Fibroblast of the aortic adventitia (primary cell): ENCODE measurements at regions not wholly inside any gene's neighbourhood (a gene's known extent, or its start where the extent isn't known, plus 50 kb on each side); places are given as distances from the start of the nearest gene placed in this dataset.

ENCODE experiments used
- DNase-seq: peaks from one replicate; pipeline ENCODE4 v3.0.0-alpha.2; 2010; ENCODE audit warnings: low read depth
- H3K4me3 ChIP-seq: 2 replicates; pipeline ENCODE4 v1.5.1; 2011; ENCODE audit warnings: low read depth, mild to moderate bottlenecking, control low read depth, low read length, moderate library complexity
- TF ChIP-seq, protein P1 (sequence below): IDR thresholded peaks from 2 replicates; pipeline ENCODE4 v1.5.1; 2011; ENCODE audit warnings: mild to moderate bottlenecking, low read length, control low read depth, inconsistent platforms; ENCODE audit not compliant: insufficient read depth

DNA sequence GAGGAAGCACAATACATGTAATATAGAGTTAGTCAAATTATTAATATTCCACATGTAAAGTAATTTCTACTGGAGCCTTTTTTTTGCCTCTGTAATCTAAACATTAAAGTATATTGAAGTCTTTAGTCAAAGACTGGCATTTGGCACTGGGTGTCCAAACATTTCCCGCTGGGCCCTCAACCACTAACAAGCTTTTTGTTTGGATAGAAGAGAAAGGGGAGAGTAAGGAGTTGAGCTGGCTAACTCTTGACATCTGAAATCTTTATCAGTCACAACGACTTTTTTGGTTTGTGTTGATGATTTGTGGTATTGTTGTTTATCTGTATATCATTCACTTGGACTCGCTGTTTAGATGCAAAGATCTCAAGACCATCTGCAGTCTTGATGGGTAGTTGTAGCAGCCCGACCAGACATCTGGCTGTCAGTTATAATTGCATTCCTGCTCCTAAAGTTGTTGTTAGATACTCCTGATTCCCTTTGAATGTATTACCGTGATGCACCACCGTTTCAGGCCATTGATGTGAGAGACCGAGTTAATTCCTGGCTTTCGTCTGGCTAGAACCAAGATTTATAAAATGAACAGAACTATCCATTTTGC is 379.6 kb downstream of the MTX2 start:
- TF ChIP-seq, protein P1, sequence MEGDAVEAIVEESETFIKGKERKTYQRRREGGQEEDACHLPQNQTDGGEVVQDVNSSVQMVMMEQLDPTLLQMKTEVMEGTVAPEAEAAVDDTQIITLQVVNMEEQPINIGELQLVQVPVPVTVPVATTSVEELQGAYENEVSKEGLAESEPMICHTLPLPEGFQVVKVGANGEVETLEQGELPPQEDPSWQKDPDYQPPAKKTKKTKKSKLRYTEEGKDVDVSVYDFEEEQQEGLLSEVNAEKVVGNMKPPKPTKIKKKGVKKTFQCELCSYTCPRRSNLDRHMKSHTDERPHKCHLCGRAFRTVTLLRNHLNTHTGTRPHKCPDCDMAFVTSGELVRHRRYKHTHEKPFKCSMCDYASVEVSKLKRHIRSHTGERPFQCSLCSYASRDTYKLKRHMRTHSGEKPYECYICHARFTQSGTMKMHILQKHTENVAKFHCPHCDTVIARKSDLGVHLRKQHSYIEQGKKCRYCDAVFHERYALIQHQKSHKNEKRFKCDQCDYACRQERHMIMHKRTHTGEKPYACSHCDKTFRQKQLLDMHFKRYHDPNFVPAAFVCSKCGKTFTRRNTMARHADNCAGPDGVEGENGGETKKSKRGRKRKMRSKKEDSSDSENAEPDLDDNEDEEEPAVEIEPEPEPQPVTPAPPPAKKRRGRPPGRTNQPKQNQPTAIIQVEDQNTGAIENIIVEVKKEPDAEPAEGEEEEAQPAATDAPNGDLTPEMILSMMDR, result no peak
- no peak for DNase-seq
- no peak overlapping the region for H3K4me3 ChIP-seq

DNA sequence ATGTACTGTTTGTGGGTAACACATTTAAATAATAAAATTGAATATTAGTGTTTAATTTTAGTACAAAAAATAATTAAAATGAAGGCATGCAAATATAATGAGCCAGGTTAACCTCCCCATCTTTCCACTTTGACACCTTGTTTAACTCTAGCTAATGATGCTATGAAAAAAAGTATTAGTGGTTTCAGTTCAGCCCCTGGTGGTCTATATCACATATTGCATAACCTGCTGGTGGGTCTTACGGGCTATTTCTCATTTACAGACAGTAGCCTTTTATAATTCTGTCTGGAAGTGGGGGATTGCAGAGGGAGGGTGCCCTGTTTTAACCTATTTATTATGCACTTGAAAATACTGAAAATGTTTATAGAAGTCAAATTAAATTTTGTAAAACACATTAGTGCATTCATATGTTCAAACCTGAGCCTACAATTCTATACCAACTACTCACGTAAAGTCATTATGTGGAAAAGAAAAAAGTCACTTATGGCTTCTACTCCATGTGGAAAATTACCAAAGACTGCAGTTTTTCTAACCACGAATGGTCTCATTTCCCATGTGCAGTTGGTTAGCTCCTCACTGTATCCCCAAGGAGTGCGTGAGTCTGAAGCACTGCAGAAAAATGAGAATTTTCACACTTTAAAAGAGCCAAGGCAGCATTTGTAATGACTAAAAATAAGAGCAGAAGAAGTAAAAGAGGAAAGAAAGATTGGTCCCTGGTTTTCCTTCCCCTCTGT is 381.0 kb downstream of the MTX2 start:
- DNase-seq, result no peak
- H3K4me3 ChIP-seq, result no peak overlapping the region
- TF ChIP-seq, protein P1, result peak; percentile 12

GRCh38 chr2:176650838-176651555 is 381.8 kb downstream of the MTX2 start:
- TF ChIP-seq, protein P1, result no peak
- no peak overlapping the region for H3K4me3 ChIP-seq
- DNase-seq, result no peak

- no peak overlapping the region for H3K4me3 ChIP-seq
- TF ChIP-seq, protein P1, result peak; percentile 81
- DNase-seq, result peak; percentile 54
Measured at GRCh38 chr2:176652300-176653182, 383.3 kb downstream of the MTX2 start.

- peak; percentile 62 for DNase-seq
- TF ChIP-seq, protein P1, result peak; percentile 81
- H3K4me3 ChIP-seq, result no peak overlapping the region
Measured at GRCh38 chr2:176653479-176654443, 384.5 kb downstream of the MTX2 start.
